HEK293T (cell line): ENCODE measurements at regions not wholly inside any gene's neighbourhood (a gene's known extent, or its start where the extent isn't known, plus 50 kb on each side); places are given as distances from the start of the nearest gene placed in this dataset.
"Not testable (repeated sequence)": the region's sequence is repeated elsewhere in the genome, so short reads cannot be mapped to it uniquely, and the experiment has no call there.

Experiments used
- CTCF ChIA-PET: fragments of 350-600 bp; formaldehyde crosslinking; extraction: SDS; loops from one replicate; lab custom pipeline; 2021; ENCODE audit warnings: antibody characterized with exemption, inconsistent platforms; lab: Yijun Ruan, JAX
- POLR2A ChIA-PET: fragments of 350-600 bp; formaldehyde crosslinking; extraction: SDS; loops from one replicate; lab custom pipeline; 2020; ENCODE audit warnings: antibody characterized with exemption, inconsistent platforms; lab: Yijun Ruan, JAX
- DNase-seq: peaks from one replicate; pipeline ENCODE4 v3.0.0; 2012; ENCODE audit warnings: mixed read lengths; ENCODE audit errors: extremely low spot score
- ARNT ChIP-seq: fragments of 450-650 bp; IDR thresholded peaks from 2 replicates; pipeline ENCODE4 v1.6.1; 2017; ENCODE audit warnings: mild to moderate bottlenecking
- BHLHE40 ChIP-seq: fragments of 450-650 bp; IDR thresholded peaks from 2 replicates; pipeline ENCODE4 v1.6.1; 2016; ENCODE audit warnings: mild to moderate bottlenecking, moderate library complexity, borderline replicate concordance
- CTBP1 ChIP-seq: fragments of 450-650 bp; IDR thresholded peaks from 2 replicates; pipeline ENCODE4 v1.6.1; 2016; ENCODE audit warnings: borderline replicate concordance
- ELF4 ChIP-seq: fragments of 450-650 bp; IDR thresholded peaks from 2 replicates; pipeline ENCODE4 v1.6.1; 2017; ENCODE audit warnings: antibody characterized with exemption
- FOXA1 ChIP-seq: fragments of 450-650 bp; IDR thresholded peaks from 2 replicates; pipeline ENCODE4 v1.6.1; 2016; ENCODE audit warnings: mild to moderate bottlenecking
- FOXK2 ChIP-seq: fragments of 450-650 bp; IDR thresholded peaks from 2 replicates; pipeline ENCODE4 v1.6.1; 2016; ENCODE audit warnings: mild to moderate bottlenecking
- FOXM1 ChIP-seq: fragments of 450-650 bp; IDR thresholded peaks from 2 replicates; pipeline ENCODE4 v1.6.1; 2017; ENCODE audit warnings: mild to moderate bottlenecking, borderline replicate concordance
- HDGF ChIP-seq: fragments of 450-650 bp; IDR thresholded peaks from 2 replicates; pipeline ENCODE4 v1.6.1; 2017; ENCODE audit warnings: antibody characterized with exemption, borderline replicate concordance
- L3MBTL2 ChIP-seq: fragments of 450-650 bp; conservative IDR thresholded peaks from 2 replicates; pipeline ENCODE4 v1.6.1; 2016; ENCODE audit warnings: mild to moderate bottlenecking
- LEF1 ChIP-seq: fragments of 450-650 bp; IDR thresholded peaks from 2 replicates; pipeline ENCODE4 v1.6.1; 2017; ENCODE audit warnings: mild to moderate bottlenecking, borderline replicate concordance
- NFRKB ChIP-seq: fragments of 450-650 bp; IDR thresholded peaks from 2 replicates; pipeline ENCODE4 v1.6.1; 2016; ENCODE audit warnings: mild to moderate bottlenecking, moderate library complexity
- PKNOX1 ChIP-seq: fragments of 450-650 bp; IDR thresholded peaks from 2 replicates; pipeline ENCODE4 v1.6.1; 2016
- SP1 ChIP-seq: fragments of 450-650 bp; IDR thresholded peaks from 2 replicates; pipeline ENCODE4 v1.6.1; 2017
- SUZ12 ChIP-seq: fragments of 450-650 bp; IDR thresholded peaks from 2 replicates; pipeline ENCODE4 v1.6.1; 2016; ENCODE audit warnings: mild to moderate bottlenecking
- TARDBP ChIP-seq: fragments of 450-650 bp; IDR thresholded peaks from 2 replicates; pipeline ENCODE4 v1.6.1; 2016
- ZNF384 ChIP-seq: fragments of 450-650 bp; IDR thresholded peaks from 2 replicates; pipeline ENCODE4 v1.6.1; 2016

- ChIA-PET CTCF (interaction anchor here (0.6 kb wide), 1 partner anchor 278 kb away, joined by 3 read pairs; no protein-coding TSS in a partner anchor), POLR2A (no interaction called here)
- TF ChIP-seq SP1 (no peak), L3MBTL2 (no peak), ZNF384 (no peak), FOXA1 (no peak), ELF4 (no peak), CTBP1 (no peak), SUZ12 (no peak), FOXM1 (no peak), ARNT (no peak), FOXK2 (no peak), LEF1 (no peak), TARDBP (no peak), NFRKB (no peak), PKNOX1 (no peak)
- no peak for DNase-seq
Observed at GRCh38 chr6:125647391-125647790, 102.0 kb upstream of the HEY2 start.

GRCh38 chr6:125653752-125654151 is 95.7 kb upstream of the HEY2 start:
- CTCF ChIA-PET, DNase-seq, POLR2A ChIA-PET: not testable (repeated sequence)

- CTCF ChIA-PET: no interaction called here
- POLR2A ChIA-PET: no interaction called here
- TF ChIP-seq FOXK2 (no peak), FOXM1 (no peak), L3MBTL2 (no peak), NFRKB (no peak), ELF4 (no peak), LEF1 (no peak), ZNF384 (no peak), HDGF (no peak), SUZ12 (no peak), BHLHE40 (no peak), SP1 (no peak), PKNOX1 (no peak), CTBP1 (no peak), TARDBP (no peak), ARNT (no peak), FOXA1 (no peak)
- DNase-seq: no peak
Observed at GRCh38 chr6:125655511-125655910, 93.9 kb upstream of the HEY2 start.

GRCh38 chr6:125656287-125656870 is 93.1 kb upstream of the HEY2 start:
- DNase-seq: no peak
- ChIA-PET POLR2A (no interaction called here), CTCF (no interaction called here)
- TF ChIP-seq FOXK2 (no peak), FOXA1 (no peak), ARNT (no peak), LEF1 (no peak), BHLHE40 (no peak), ELF4 (no peak), FOXM1 (no peak), L3MBTL2 (no peak)

GRCh38 chr6:125658136-125658535 is 91.3 kb upstream of the HEY2 start:
- CTCF ChIA-PET: no interaction called here
- no peak for TF ChIP-seq ZNF384
- POLR2A ChIA-PET: no interaction called here
- no peak for DNase-seq

- ChIA-PET CTCF (interaction anchor here (1.3 kb wide), 1 partner anchor 87 kb away, joined by 5 read pairs; no protein-coding TSS in a partner anchor), POLR2A (no interaction called here)
- DNase-seq: no peak
- TF ChIP-seq SP1: no peak
- no peak for TF ChIP-seq FOXK2
- TF ChIP-seq FOXA1: no peak
- no peak for TF ChIP-seq TARDBP
Observed at GRCh38 chr6:125658759-125659431, 90.5 kb upstream of the HEY2 start.

- CTCF ChIA-PET: no interaction called here
- TF ChIP-seq FOXA1 (no peak), NFRKB (no peak), SP1 (no peak), TARDBP (no peak), LEF1 (no peak), PKNOX1 (no peak), BHLHE40 (no peak), FOXM1 (no peak)
- DNase-seq: no peak
- POLR2A ChIA-PET: no interaction called here
Observed at GRCh38 chr6:125659887-125660286, 89.5 kb upstream of the HEY2 start.
